Esophagus (tissue), 2 donors: ENCODE measurements at regions not wholly inside any gene's neighbourhood (a gene's known extent, or its start where the extent isn't known, plus 50 kb on each side); places are given as distances from the start of the nearest gene placed in this dataset.
A peak's percentile ranks its signal among the peaks of the same experiment; 100 is the strongest.
"Not testable (repeated sequence)": the region's sequence is repeated elsewhere in the genome, so short reads cannot be mapped to it uniquely, and the experiment has no call there.

Experiments
- H3K27ac ChIP-seq, 2 donors: one replicate each; pipeline ENCODE4 v1.5.1; 2013; ENCODE audit warnings: low read depth in 2 of 2, mild to moderate bottlenecking in 2 of 2, inconsistent platforms in 1 of 2, low read length in 1 of 2, moderate library complexity in 1 of 2
- H3K27me3 ChIP-seq, 2 donors: one replicate each; pipeline ENCODE4 v1.6.1; 2013; ENCODE audit warnings: low read length in 2 of 2, control low read depth in 1 of 2, mild to moderate bottlenecking in 1 of 2; ENCODE audit not compliant: insufficient read depth in 2 of 2, control insufficient read depth in 1 of 2
- H3K36me3 ChIP-seq, 2 donors: one replicate each; pipeline ENCODE4 v1.6.1; 2013; ENCODE audit warnings: low read length in 1 of 2; ENCODE audit not compliant: control insufficient read depth in 2 of 2, insufficient read depth in 2 of 2
- H3K4me1 ChIP-seq, 2 donors: one replicate each; pipeline ENCODE4 v1.6.1; 2013; ENCODE audit warnings: low read length in 1 of 2; ENCODE audit not compliant: control insufficient read depth in 2 of 2, insufficient read depth in 2 of 2
- H3K4me3 ChIP-seq, 2 donors: one replicate each; pipeline ENCODE4 v1.5.1; 2013; ENCODE audit warnings: low read length in 2 of 2, mild to moderate bottlenecking in 2 of 2, low read depth in 1 of 2, moderate library complexity in 1 of 2
- H3K9me3 ChIP-seq, 2 donors: one replicate each; pipeline ENCODE4 v1.6.1; 2013; ENCODE audit warnings: mild to moderate bottlenecking in 2 of 2, low read depth in 1 of 2, low read length in 1 of 2, moderate library complexity in 1 of 2; ENCODE audit not compliant: control insufficient read depth in 2 of 2, insufficient read depth in 1 of 2
- WGBS, 2 donors: extraction: QIAGEN DNeasy Blood & Tissue Kit; methylation state at CpG; one replicate each; pipeline ENCODE4 v1.1.7; 2013; 5-methylcytosine and 5-hydroxymethylcytosine counted together
- donor health status: healthy with polysubstance abuse.
- donor health status: Bipolar disorder and iron deficiency.

DNA sequence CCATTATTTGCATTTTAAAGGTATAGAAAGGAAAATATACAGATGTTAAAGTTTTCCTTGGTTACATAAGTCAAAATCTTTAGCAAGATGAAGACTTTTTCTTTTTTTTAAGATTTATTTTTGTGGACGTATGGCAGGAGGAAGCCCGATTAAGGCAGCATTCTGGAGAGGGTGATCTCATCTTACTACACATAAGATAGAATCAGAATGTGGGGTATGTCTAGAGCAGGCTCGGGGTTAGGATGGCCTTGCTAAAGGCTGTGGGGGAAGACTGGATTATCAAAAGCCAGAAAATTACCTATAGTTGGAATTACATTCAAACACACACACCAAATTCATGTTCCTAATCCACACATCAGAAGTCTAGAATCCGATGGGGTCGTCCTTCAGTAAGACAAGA is 79.6 kb upstream of the OTOGL start:
- WGBS, 2 donors = 84 to 87% methylated on average over 5 of the region's 5 CpGs
- Histone ChIP-seq H3K27me3 (no peaks in the 10 kb centered on the region), H3K9me3 (no peaks in the 10 kb centered on the region), H3K4me3 (no peak overlapping the region), H3K4me1 (no peaks in the 10 kb centered on the region), H3K36me3 (no peaks in the 10 kb centered on the region), H3K27ac (no peak overlapping the region)

DNA sequence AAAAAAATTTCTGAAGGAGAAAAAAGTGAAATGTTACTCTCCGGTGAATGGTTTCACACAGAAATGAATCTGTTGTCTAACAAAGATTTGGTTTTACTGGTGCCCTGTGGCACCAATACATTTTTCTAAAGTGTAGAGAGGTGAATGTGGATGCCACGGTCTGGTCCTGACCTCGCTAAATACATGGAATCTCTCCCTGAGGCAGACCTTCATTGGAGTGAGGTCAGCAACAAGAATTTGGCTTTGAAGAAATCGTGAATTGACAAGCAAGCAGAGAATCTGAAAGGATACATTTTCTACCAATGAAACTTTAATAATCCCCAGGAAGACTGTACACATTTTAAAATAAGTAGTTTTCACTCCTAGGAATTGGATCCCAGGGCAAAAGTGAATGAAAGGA is 81.2 kb upstream of the OTOGL start:
- no peak overlapping the region for H3K4me3 ChIP-seq
- H3K4me1 ChIP-seq = no peaks in the 10 kb centered on the region
- no peaks in the 10 kb centered on the region for H3K9me3 ChIP-seq
- no peaks in the 10 kb centered on the region for H3K36me3 ChIP-seq
- 59 to 67% methylated on average over 4 of the region's 4 CpGs for WGBS, 2 donors
- no peaks in the 10 kb centered on the region for H3K27me3 ChIP-seq
- no peak overlapping the region for H3K27ac ChIP-seq

DNA sequence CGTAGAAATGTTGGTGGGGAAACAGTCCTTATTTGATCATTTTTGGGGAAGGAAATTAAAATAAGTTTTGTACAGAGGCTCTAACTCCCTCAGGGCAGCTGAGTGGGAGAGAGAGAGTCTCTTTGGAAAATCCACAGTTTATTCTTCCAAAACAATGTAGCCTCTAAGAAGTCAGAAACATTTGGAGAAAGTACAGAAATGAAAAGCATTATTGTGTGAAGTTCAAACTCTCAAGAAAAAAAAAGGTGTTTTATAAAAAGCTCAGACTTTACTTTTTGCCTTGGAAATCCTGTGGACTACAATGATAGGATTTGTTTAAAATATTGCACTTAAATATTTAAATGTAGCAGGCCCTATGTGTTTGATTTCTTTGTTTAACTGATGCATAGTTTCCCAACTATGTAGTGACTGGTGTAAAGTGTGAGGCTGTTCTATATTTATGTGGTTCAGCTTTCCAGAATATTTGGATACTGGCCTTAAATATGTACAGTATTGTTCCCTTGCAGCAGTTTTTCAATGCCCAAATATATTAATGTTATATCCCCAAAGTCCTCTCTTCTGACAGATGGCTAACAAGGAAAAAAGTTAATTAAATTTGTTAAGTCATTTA is 82.0 kb upstream of the OTOGL start:
- no peaks in the 10 kb centered on the region for H3K4me1 ChIP-seq
- H3K27ac ChIP-seq = peak overlapping the region in 1 of 2 donors; percentile 52
- H3K4me3 ChIP-seq = no peak overlapping the region
- 44 to 53% methylated on average over 1 of the region's 1 CpG for WGBS, 2 donors
- H3K9me3 ChIP-seq = no peaks in the 10 kb centered on the region
- H3K36me3 ChIP-seq = no peaks in the 10 kb centered on the region
- H3K27me3 ChIP-seq = no peaks in the 10 kb centered on the region

DNA sequence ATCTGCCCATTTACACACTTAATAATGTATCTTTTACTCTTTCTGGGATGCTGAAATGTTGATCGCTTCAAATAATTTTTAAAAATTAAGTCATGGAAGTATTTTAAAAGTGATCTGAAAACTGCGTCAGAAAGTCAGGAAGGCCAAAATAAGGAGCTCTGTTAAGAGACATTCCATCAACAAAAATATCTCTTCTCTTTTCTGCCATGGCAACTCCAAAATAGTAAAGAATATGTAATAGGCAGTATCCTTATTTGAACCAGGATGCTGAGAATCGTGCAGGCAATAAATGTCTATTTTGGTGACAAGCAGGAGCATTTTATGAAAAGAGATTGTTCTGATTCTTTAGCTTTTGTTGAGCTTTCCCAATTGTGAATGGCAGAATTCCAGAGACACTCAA is 81.8 kb upstream of the PPP1R12A start:
- Histone ChIP-seq H3K27ac (no peak overlapping the region), H3K27me3 (no peaks in the 10 kb centered on the region), H3K36me3 (no peaks in the 10 kb centered on the region), H3K4me3 (no peak overlapping the region), H3K4me1 (no peaks in the 10 kb centered on the region), H3K9me3 (no peaks in the 10 kb centered on the region)
- WGBS, 2 donors = 62% methylated on average over 3 of the region's 3 CpGs

DNA sequence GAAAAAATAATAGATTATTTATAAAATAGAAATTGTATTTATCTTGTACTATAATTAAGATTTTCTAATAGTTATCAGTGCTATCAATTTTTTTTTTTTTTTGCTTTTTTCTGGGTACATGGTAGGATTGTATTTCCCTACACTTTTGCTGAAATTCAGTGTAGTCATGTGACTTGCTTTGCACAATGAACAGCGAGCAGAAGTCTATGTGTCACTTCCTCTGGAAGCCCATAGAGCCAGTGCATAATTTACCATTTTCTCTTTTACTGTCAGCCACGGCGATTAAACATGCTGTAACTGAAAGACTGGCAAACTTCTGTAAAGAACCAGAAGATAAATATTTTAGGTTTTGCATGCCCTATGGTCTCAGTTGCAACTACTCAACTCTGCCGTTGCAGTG is 80.8 kb upstream of the PPP1R12A start:
- Histone ChIP-seq H3K36me3 (no peaks in the 10 kb centered on the region), H3K27ac (no peak overlapping the region), H3K4me3 (no peak overlapping the region), H3K27me3 (no peaks in the 10 kb centered on the region), H3K9me3 (no peaks in the 10 kb centered on the region), H3K4me1 (no peaks in the 10 kb centered on the region)
- 71 to 90% methylated on average over 4 of the region's 4 CpGs for WGBS, 2 donors

DNA sequence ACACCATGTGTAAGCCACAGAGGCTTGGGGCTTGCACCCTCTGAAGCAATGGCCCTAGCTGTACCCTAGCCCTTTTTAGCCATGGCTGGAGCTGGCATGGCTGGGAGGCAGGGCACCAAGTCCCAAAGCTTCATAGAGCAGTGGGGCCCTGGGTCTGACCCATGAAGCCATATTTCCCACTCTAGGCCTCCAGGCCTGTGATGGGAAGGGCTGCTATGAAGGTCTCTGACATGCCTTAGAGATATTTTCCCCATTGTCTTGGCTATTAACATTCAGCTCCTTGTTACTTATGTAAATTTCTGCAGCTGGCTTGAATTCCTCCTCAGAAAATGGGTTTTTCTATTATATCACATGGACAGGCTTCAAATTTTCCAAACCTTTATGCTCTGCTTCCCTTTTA is 68.8 kb upstream of the PPP1R12A start:
- H3K4me1 ChIP-seq, H3K27ac ChIP-seq, H3K36me3 ChIP-seq, H3K9me3 ChIP-seq, H3K4me3 ChIP-seq, H3K27me3 ChIP-seq: not testable (repeated sequence)

DNA sequence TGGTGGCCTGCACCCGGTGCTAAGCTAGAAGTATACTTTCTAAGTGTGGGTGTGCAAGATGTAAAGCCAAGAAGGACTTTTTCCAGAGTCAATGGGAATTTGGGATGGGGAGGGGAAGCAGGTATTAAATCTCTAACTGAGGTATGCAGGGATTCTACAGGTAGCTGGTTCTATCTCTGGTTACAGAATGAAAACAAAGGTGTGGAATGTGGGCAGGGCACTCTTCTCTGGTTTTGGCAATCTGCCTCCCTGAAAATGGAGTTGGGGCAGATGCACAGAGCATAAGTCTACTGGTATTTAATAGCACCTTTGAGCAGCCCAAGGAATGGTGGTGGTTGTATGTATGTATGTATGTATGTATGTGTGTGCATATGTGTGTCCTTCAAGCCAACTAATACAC is 66.7 kb upstream of the PPP1R12A start:
- 84 to 89% methylated on average over 1 of the region's 1 CpG for WGBS, 2 donors
- Histone ChIP-seq H3K4me1 (peaks cover 0 to 3% of the 10 kb centered on the region in 2 donors), H3K4me3 (no peak overlapping the region), H3K9me3 (no peaks in the 10 kb centered on the region), H3K27me3 (no peaks in the 10 kb centered on the region), H3K36me3 (no peaks in the 10 kb centered on the region), H3K27ac (no peak overlapping the region)

DNA sequence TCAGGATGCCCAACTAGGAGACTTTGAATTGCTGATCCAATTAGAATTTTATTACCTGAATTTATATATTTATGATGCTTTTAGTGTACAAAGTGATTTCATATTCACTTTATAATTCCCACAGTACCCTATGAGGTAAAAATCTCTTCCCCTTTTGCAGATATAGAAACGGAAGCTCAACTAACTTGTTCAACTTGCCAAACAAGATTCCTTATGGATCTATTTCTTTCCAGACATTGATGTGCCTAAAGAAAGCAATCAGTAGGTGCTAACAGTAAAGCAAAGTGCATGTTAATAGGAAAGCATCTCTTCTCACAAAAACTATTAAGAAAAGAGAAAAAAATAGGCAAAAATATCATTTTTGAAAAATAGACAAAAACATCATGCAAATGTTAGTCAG is 65.9 kb upstream of the PPP1R12A start:
- Histone ChIP-seq H3K4me1 (peaks cover 0 to 3% of the 10 kb centered on the region in 2 donors), H3K27me3 (no peaks in the 10 kb centered on the region)
- 0 to 14% methylated on average over 1 of the region's 1 CpG for WGBS, 2 donors

DNA sequence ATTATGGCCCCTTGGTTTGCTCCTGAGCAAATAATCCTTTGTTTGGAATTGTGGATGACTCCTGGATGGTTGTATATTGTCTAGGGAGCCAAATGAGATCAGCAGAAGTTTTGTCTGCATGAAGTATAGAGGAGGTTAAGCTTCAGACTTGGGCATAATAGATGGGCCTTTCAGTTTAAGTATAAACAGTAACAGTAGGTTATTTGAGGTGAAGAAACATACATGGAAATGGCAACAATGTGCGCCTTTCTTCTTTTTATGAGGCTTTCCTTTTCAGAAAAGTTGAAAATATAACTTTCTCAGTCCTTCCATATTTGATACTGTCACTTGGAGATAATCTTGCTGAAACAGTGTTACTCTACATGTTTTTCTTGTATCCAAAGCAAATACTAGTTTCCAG is 63.7 kb upstream of the PPP1R12A start:
- WGBS, 2 donors = 68 to 92% methylated on average over 1 of the region's 1 CpG
- Histone ChIP-seq H3K27ac (no peak overlapping the region), H3K27me3 (no peaks in the 10 kb centered on the region)

More for the DNA sequence above, 65.9 kb upstream of the PPP1R12A start:
- Histone ChIP-seq H3K9me3 (no peaks in the 10 kb centered on the region), H3K27ac (no peak overlapping the region), H3K4me3 (no peak overlapping the region), H3K36me3 (no peaks in the 10 kb centered on the region)

DNA sequence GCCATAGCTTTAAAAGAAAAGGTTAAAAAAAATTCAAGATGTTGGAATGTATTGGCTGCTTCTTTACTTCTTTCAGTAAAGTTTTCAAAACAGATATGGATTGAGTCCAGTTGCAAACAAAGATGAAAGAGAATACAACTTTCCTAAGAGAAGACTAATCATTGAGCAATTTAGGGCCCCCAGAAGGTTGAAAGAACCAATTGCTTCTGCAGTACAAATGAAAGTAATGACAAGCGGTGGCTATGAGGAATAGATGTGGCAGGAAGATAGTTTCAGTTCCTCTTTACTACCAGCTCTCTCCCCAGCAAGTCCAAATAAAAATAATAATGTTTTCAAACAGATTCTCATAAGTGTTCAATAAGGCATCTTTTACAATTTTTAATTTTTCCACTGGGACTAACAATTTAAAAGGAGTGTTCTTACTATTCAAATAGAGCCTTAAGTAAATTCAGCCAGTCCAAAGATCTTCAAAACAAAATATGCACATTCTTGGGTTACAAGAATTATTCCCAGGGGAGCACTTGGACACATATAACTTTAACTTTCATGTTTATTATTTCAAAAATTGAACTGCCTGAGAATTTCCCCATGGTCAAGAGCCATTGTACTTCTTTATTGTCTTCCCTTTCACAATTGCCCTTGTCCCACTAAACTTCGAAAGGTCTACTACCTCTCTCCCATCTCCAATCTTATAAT is 62.3 kb upstream of the PPP1R12A start:
- no peaks in the 10 kb centered on the region for H3K36me3 ChIP-seq
- no peaks in the 10 kb centered on the region for H3K27me3 ChIP-seq
- H3K4me1 ChIP-seq = peaks cover 0 to 2% of the 10 kb centered on the region in 2 donors
- H3K4me3 ChIP-seq = no peak overlapping the region
- WGBS, 2 donors = 80 to 84% methylated on average over 2 of the region's 2 CpGs
- no peak overlapping the region for H3K27ac ChIP-seq
- peaks cover 0 to 6% of the 10 kb centered on the region in 2 donors for H3K9me3 ChIP-seq

More for the DNA sequence above, 63.7 kb upstream of the PPP1R12A start:
- peaks cover 0 to 3% of the 10 kb centered on the region in 2 donors for H3K4me1 ChIP-seq
- H3K36me3 ChIP-seq = no peaks in the 10 kb centered on the region
- peaks cover 0 to under 1% of the 10 kb centered on the region in 2 donors for H3K9me3 ChIP-seq
- H3K4me3 ChIP-seq = no peak overlapping the region
